IPS-15b (cell line): ENCODE measurements at regions not wholly inside any gene's neighbourhood (a gene's known extent, or its start where the extent isn't known, plus 50 kb on each side); places are given as distances from the start of the nearest gene placed in this dataset.

Experiments
- H3K27me3 ChIP-seq: one replicate; pipeline ENCODE4 v1.6.1; 2013; ENCODE audit warnings: low read length; ENCODE audit not compliant: control insufficient read depth, insufficient read depth
- H3K36me3 ChIP-seq: one replicate; pipeline ENCODE4 v1.6.1; 2013; ENCODE audit warnings: low read length; ENCODE audit not compliant: control insufficient read depth, insufficient read depth
- H3K4me1 ChIP-seq: one replicate; pipeline ENCODE4 v1.6.1; 2013; ENCODE audit warnings: mild to moderate bottlenecking, low read length; ENCODE audit not compliant: control insufficient read depth, insufficient read depth
- H3K4me3 ChIP-seq: one replicate; pipeline ENCODE4 v1.5.1; 2013; ENCODE audit warnings: low read depth, low read length
- H3K9ac ChIP-seq: one replicate; pipeline ENCODE4 v1.6.1; 2013; ENCODE audit warnings: low read depth, mild to moderate bottlenecking, low read length
- H3K9me3 ChIP-seq: one replicate; pipeline ENCODE4 v1.6.1; 2013; ENCODE audit warnings: mild to moderate bottlenecking, low read length; ENCODE audit not compliant: control insufficient read depth, insufficient read depth

GRCh38 chr2:180359522-180360282 lies 352.6 kb upstream of the CWC22 start:
- Histone ChIP-seq H3K4me3 (no peak overlapping the region), H3K9me3 (no peaks in the 10 kb centered on the region), H3K27me3 (no peaks in the 10 kb centered on the region), H3K9ac (no peak overlapping the region), H3K36me3 (no peaks in the 10 kb centered on the region), H3K4me1 (no peaks in the 10 kb centered on the region)

- Histone ChIP-seq H3K27me3 (no peaks in the 10 kb centered on the region), H3K4me3 (no peak overlapping the region), H3K4me1 (no peaks in the 10 kb centered on the region), H3K9ac (no peak overlapping the region), H3K9me3 (no peaks in the 10 kb centered on the region), H3K36me3 (no peaks in the 10 kb centered on the region)
Observed at GRCh38 chr2:180358458-180358857, 351.4 kb upstream of the CWC22 start.

- no peaks in the 10 kb centered on the region for H3K36me3 ChIP-seq
- H3K27me3 ChIP-seq: no peaks in the 10 kb centered on the region
- H3K9ac ChIP-seq: no peak overlapping the region
- no peak overlapping the region for H3K4me3 ChIP-seq
- no peaks in the 10 kb centered on the region for H3K9me3 ChIP-seq
- no peaks in the 10 kb centered on the region for H3K4me1 ChIP-seq
Observed at GRCh38 chr2:180356676-180357075, 349.6 kb upstream of the CWC22 start.

- Histone ChIP-seq H3K4me3 (no peak overlapping the region), H3K36me3 (no peaks in the 10 kb centered on the region), H3K27me3 (no peaks in the 10 kb centered on the region), H3K4me1 (no peaks in the 10 kb centered on the region), H3K9me3 (no peaks in the 10 kb centered on the region), H3K9ac (no peak overlapping the region)
Observed at GRCh38 chr2:180352620-180353019, 345.5 kb upstream of the CWC22 start.

GRCh38 chr2:180349809-180350208 lies 342.7 kb upstream of the CWC22 start:
- H3K4me1 ChIP-seq: no peaks in the 10 kb centered on the region
- no peaks in the 10 kb centered on the region for H3K36me3 ChIP-seq
- no peaks in the 10 kb centered on the region for H3K9me3 ChIP-seq
- H3K4me3 ChIP-seq: no peak overlapping the region
- H3K27me3 ChIP-seq: no peaks in the 10 kb centered on the region
- no peak overlapping the region for H3K9ac ChIP-seq

- Histone ChIP-seq H3K27me3 (no peaks in the 10 kb centered on the region), H3K4me3 (no peak overlapping the region), H3K9ac (no peak overlapping the region), H3K4me1 (no peaks in the 10 kb centered on the region), H3K36me3 (no peaks in the 10 kb centered on the region), H3K9me3 (no peaks in the 10 kb centered on the region)
Observed at GRCh38 chr2:180343528-180344345, 336.6 kb upstream of the CWC22 start.

- Histone ChIP-seq H3K4me3 (no peak overlapping the region), H3K27me3 (no peaks in the 10 kb centered on the region)
Observed at GRCh38 chr2:180337136-180337535, 330.0 kb upstream of the CWC22 start.

GRCh38 chr2:180336550-180336949 lies 329.5 kb upstream of the CWC22 start:
- H3K9me3 ChIP-seq: peaks cover 9% of the 10 kb centered on the region

More at GRCh38 chr2:180337136-180337535, 330.0 kb upstream of the CWC22 start:
- H3K4me1 ChIP-seq: no peaks in the 10 kb centered on the region
- no peak overlapping the region for H3K9ac ChIP-seq
- H3K36me3 ChIP-seq: no peaks in the 10 kb centered on the region
- H3K9me3 ChIP-seq: peaks cover 9% of the 10 kb centered on the region

GRCh38 chr2:180334514-180334913 lies 327.4 kb upstream of the CWC22 start:
- Histone ChIP-seq H3K27me3 (no peaks in the 10 kb centered on the region), H3K9ac (no peak overlapping the region), H3K4me1 (no peaks in the 10 kb centered on the region), H3K9me3 (peaks cover 9% of the 10 kb centered on the region), H3K36me3 (no peaks in the 10 kb centered on the region), H3K4me3 (no peak overlapping the region)

More at GRCh38 chr2:180336550-180336949, 329.5 kb upstream of the CWC22 start:
- Histone ChIP-seq H3K9ac (no peak overlapping the region), H3K4me1 (no peaks in the 10 kb centered on the region), H3K4me3 (no peak overlapping the region), H3K27me3 (no peaks in the 10 kb centered on the region), H3K36me3 (no peaks in the 10 kb centered on the region)

GRCh38 chr2:180328795-180329422 lies 321.8 kb upstream of the CWC22 start:
- Histone ChIP-seq H3K9ac (no peak overlapping the region), H3K36me3 (no peaks in the 10 kb centered on the region), H3K9me3 (no peaks in the 10 kb centered on the region), H3K4me1 (peaks cover 4% of the 10 kb centered on the region), H3K4me3 (no peak overlapping the region), H3K27me3 (no peaks in the 10 kb centered on the region)

- Histone ChIP-seq H3K36me3 (no peaks in the 10 kb centered on the region), H3K4me3 (no peak overlapping the region), H3K9ac (no peak overlapping the region), H3K9me3 (no peaks in the 10 kb centered on the region), H3K27me3 (no peaks in the 10 kb centered on the region), H3K4me1 (peaks cover 4% of the 10 kb centered on the region)
Observed at GRCh38 chr2:180327185-180327584, 320.1 kb upstream of the CWC22 start.
